HG03025 (cell line): ENCODE measurements at regions not wholly inside any gene's neighbourhood (a gene's known extent, or its start where the extent isn't known, plus 50 kb on each side); places are given as distances from the start of the nearest gene placed in this dataset.
"Not testable (repeated sequence)": the region's sequence is repeated elsewhere in the genome, so short reads cannot be mapped to it uniquely, and the experiment has no call there.

Source experiments
- ATAC-seq: cut with Tn5 transposase; IDR thresholded peaks from one replicate; pipeline ENCODE4 v1.9.1; 2021; ENCODE audit warnings: mild to moderate bottlenecking, moderate library complexity; ENCODE audit not compliant: unreplicated experiment, low FRiP score

- ATAC-seq = not testable (repeated sequence)
Measured at GRCh38 chrX:138880293-138880692, 168.8 kb upstream of the FGF13 start.

DNA sequence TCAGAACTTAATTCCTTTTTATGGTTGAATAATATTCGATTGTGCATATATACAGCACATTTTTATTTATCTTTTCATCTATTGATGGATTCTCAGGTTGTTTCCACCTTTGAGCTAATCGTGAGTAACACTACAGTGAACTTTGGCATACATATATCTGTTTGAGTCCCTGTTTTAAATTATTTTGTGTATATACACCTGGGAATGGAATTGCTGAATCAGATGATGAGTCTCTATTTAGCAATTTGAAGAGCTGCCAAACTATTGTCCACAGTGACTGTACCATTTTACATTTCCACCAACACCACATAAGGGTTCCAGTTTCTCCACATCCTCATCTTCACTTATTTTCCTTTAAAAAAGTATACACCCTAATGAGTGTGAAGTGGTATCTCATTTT lies 166.2 kb upstream of the FGF13 start:
- no peak for ATAC-seq

DNA sequence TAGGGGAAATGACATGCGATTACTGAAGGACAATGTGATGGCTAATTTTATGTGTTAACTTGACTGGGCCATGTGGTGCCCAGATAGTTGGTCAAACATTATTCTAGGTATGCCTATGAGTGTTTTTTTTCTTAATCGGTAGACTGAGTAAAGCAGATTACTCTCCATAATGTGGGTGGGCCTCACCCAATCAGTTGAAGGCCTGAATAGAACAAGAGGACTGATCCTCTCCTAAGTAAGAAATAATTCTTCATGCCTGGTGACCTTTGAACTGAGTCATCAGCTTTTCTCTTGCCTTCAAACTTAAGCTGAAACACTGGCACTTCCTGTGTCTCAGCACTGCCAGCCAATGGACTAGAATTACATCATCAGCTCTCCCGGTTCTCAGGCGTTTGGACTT lies 164.0 kb upstream of the FGF13 start:
- ATAC-seq = no peak

DNA sequence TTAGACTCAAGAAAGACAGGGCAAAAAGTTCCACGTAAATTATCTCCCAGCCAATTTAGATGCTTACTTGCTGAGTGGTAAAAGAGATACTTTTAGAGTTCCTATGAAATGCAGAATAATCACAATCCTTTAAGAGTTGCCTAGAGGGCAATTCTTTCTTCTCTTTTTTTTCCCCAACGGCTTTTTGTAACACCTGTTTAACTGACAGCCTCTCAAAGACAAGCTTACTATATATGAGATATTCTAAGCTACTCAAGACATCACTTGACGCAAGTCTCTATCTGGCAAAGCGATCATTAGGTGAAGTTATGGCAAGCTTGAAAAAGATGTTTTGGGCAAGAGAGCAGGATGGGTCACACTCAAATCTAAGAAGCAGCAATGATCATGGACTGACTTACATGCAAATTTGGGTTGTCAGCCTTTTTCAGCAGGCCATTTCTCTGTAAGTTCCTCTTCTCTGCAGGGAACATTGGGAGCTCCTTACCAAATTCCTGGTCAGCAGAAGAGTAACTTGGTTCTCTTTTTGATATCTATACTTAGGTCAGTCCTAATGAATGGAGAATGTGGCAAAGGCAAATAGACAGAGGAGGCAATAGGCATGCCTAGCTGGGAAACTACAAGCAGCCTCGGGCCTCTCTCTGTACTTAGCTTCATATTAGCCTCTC lies 162.9 kb upstream of the FGF13 start:
- no peak for ATAC-seq

DNA sequence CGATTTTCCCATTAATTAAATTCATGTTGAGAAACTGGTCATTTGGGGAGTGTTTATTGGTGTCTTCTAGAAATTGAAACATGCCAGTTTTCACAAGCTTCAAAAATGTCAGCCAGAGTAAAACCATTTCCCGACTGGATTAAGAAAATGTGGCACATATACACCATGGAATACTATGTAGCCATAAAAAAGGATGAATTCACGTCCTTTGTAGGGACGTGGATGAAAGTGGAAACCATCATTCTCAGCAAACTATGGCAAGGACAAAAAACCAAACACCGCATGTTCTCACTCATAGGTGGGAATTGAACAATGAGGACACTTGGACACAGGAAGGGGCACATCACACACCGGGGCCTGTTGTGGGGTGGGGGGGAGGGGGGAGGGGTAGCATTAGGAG lies 162.1 kb upstream of the FGF13 start:
- ATAC-seq = not testable (repeated sequence)

GRCh38 chrX:138872537-138872936 lies 161.0 kb upstream of the FGF13 start:
- ATAC-seq = no peak

DNA sequence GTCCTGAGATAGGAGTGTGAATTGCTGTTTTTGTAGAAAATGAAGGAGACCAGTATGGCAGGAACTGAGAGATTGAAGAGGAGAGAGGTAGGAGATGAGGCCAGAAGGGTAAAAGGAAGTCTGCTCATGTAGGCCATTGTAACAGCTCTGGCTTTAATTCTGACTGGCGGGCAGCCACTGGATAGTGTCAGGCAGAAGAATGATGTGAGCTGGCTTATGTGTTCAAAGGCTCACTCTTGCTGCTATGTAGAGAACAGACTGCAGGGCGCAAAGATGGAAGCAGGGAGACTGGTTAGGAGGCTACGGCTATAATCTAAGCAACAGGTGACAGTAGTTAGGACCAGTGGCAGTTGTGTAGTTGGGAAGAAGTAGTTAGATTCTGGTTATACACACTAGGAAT lies 160.2 kb upstream of the FGF13 start:
- ATAC-seq = no peak

- ATAC-seq = no peak
Measured at GRCh38 chrX:138866643-138867042, 155.1 kb upstream of the FGF13 start.

GRCh38 chrX:138865093-138865649 lies 153.7 kb upstream of the FGF13 start:
- no peak for ATAC-seq

GRCh38 chrX:138859421-138859820 lies 147.9 kb upstream of the FGF13 start:
- no peak for ATAC-seq

DNA sequence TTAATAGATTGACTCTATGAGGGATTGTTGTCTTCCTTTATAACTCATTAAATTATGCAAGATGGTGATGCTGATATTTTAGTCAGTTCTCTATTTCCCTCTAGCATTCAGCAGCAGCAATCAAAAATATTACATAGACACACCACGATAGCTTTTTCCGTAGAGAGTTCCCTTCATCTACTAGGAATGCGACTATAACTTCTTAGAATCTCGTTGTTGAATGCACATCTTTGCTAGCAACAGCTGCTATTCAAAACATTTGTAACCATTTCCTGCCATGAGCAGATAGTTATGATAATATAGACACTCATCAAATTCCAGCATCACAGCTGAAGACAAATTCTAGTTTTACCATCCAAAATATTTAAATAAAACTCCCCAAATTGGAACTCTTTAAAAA lies 147.4 kb upstream of the FGF13 start:
- no peak for ATAC-seq

GRCh38 chrX:138858438-138858837 lies 146.9 kb upstream of the FGF13 start:
- no peak for ATAC-seq

GRCh38 chrX:138856881-138857604 lies 145.5 kb upstream of the FGF13 start:
- no peak for ATAC-seq

GRCh38 chrX:138853936-138854335 lies 142.4 kb upstream of the FGF13 start:
- no peak for ATAC-seq

DNA sequence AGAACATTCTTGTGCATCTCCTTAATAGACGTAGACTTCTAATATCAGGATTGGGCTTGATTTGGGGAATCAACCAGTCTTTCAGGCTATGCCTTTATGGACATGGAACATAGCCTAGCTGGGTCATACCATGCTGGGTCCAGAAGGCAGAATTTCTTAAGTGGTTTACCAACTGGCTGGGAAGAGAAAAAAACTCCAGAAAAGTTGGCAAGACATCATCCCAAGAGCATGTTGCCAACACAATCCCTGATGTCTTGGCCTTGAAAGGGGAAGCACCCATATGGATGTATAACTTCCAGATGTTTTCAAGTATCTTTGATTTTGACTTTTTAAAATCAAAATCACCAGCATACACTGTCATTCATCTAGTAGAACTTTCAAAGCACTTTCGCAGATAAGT lies 138.0 kb upstream of the FGF13 start:
- ATAC-seq = no peak

- no peak for ATAC-seq
Measured at GRCh38 chrX:138847930-138848329, 136.4 kb upstream of the FGF13 start.

DNA sequence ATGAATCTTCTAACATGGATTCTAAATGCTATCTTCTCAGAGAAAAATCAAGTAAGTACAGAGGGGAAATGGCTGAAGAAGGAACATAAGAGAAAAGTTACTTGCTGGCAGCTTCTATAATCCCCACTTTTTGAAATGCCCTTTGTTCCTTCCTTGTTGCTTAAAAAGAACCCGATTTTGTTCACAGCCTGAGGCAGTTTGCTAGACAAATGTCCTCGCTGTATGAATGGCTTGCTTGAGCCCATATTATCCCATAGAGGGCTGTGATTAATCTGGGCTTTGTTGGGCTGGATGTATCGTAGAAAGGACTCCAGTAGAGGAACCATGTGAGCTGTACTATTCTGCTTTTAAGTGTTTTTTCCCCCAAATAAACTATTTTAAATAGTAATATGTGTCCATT lies 134.3 kb upstream of the FGF13 start:
- no peak for ATAC-seq

DNA sequence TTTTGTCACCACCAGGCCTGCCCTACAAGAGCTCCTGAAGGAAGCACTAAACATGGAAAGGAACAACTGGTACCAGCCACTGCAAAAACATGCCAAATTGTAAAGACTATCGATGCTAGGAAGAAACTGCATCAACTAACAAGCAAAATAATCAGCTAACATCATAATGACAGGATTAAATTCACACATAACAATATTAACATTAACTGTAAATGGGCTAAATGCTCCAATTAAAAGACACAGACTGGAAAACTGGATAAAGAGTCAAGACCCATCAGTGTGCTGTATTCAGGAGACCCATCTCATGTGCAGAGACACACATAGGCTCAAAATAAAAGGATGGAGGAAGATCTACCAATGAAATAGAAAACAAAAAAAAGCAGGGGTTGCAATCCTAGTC lies 95.9 kb upstream of the FGF13 start:
- not testable (repeated sequence) for ATAC-seq

DNA sequence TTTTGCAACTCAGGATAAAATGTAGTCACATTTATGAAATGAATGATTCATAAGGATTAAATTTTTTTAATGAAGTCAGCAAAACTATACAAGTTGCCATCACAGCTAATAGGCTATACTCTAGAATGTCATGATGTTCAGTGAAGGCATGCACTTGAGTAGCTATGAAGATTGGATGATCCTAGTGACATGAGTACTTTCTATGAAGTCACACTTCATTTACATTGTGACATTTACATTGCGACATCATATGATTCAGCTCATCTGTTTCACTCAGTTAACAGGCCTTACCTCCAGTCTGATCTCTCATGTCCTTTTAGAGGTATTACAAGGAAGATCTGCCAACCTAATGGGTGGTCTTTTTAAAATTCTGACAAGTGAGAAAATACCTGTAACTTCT lies 82.7 kb upstream of the FGF13 start:
- no peak for ATAC-seq

DNA sequence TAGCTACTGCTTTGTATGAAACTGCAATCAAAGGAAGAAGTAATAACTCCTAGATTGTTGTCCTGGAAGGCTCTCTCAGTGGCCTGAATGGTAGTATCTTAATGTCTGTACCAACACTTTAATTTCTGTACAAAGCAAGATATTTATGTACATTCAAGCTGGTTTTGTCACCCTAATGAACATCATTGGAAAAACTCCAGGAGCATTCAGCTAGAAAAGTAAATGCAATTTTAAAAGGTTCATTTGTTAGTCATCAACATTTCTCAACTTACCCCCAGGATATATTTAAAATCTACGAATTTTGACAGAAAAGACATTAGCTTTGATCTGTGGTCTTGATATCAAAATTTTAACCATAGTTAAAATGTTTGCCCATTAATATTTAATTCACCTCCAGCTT lies 80.0 kb upstream of the FGF13 start:
- ATAC-seq = no peak

- no peak for ATAC-seq
Measured at GRCh38 chrX:138788771-138789170, 77.3 kb upstream of the FGF13 start.

GRCh38 chrX:138778576-138778909 lies 67.0 kb upstream of the FGF13 start:
- not testable (repeated sequence) for ATAC-seq
